ENCODE measurements at regions not wholly inside any gene's neighbourhood (a gene's known extent, or its start where the extent isn't known, plus 50 kb on each side); places are given as distances from the start of the nearest gene placed in this dataset.

GRCh38 chr9:116009420-116009819 is 144.2 kb upstream of the PAPPA start:
- DNase-seq, result no peak

DNA sequence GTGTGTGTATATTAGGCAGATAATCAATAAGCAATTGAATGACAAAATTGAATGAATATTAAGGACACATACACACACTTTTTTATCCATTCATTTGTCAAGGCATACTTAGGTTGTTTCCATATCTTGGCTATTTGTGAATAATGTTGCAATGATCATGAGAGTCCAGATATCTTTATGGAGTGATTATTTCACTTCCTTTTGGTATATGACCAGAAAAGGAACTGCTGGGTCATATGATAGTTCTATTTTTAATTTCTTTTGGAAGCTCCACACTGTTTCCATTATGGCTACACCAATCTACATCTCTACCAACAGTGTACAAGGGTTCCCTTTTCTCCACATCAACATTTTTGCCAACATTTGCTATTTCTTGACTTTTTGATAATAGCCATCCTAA is 137.7 kb upstream of the PAPPA start:
- DNase-seq, result no peak

- no peak for DNase-seq
These were observed 133.4 kb upstream of the PAPPA start for GRCh38 chr9:116020146-116020545.

DNA sequence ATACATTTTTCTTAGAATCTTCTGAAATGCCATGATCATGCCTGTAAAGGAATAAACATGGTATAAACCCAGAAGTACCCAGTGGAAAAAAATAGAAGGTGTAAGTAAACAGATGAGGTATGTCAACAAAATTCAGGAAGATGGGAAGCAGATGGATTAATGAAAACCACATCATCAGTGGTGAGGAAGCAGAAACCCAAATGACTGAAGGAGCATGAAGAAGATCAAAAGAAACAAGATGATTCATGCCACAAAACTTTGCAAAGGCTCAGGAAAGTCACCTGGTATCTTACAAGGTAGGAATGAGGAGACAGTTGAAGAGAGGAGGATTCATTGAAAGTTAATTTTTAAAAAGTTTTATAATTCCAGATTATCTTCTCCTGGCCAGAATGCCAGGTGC is 132.8 kb upstream of the PAPPA start:
- no peak for DNase-seq

DNA sequence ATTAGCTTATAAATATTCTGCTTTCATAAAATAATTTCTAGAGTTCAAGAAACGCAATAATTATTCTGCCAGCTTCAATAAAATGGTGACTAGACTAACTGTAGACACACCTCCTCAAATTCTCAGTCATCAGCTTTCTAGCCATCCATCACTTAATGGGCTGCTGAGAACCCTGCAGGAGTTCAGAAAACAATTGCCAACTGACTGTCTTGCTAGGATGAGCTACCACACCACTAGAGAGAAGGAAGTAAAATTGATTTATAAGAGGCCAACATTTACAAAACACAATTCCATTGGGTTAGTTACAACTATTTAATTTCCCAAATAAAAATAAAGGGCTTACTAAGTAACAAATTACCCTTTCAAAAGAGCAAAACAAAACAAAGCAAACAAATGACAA is 126.5 kb upstream of the PAPPA start:
- no peak for DNase-seq

DNA sequence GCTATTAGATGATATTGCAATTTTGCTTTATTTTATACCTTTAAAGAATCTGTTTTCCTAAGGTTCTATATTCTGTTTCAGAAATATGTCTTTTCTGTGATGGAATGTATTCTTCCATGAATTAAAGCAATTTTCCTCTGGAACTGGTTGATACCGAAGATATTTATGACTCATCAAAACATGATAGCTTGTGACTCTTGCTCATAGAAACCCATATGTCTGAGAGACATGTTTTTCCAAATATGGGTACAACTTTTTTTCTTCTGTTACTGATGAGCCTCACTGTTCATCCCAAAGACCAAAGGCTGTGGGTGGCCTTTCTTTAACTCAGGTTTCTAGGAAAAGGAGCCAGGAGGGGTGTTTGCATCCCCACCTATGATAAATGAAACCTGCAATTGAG is 126.1 kb upstream of the PAPPA start:
- no peak for DNase-seq

DNA sequence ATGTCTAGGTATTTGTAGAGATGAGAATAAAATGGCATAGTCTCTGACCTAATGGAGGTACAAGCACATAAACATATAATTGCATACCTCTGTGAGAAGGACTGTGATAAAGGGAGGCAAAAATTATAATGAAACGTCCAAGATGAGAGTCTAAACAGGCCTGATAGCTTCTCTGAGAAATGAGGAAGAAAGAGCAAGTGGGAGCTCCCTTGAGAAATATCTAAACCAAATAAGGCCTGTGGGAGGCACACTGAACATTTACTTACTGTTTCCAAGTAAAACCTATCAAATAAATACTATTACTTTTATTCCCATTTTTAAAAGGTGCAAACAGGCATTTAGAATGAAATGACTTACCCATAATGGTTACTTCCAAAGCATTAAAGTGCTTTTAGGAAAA is 125.6 kb upstream of the PAPPA start:
- no peak for DNase-seq

DNA sequence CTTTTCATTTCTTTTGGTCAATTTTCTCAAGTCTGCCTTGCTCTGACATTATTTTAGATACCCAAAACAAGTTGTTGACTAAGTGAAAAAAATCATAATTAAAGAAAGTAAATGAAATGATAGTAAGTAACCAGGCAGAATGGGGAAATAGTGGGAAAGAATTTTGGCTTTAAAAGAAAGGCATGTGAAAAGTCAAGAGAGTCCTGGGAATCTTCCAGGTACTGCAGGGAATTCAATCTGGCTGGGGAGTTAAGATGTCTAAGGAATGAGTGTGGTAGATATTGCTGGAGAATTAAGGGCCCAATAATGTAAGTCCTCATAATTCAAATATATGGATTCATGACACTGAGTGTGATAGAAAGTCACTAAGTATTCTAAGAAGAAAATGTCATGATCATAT is 123.1 kb upstream of the PAPPA start:
- no peak for DNase-seq

GRCh38 chr9:116032683-116033440 is 120.7 kb upstream of the PAPPA start:
- no peak for DNase-seq

GRCh38 chr9:116039312-116039711 is 114.3 kb upstream of the PAPPA start:
- DNase-seq, result no peak

DNA sequence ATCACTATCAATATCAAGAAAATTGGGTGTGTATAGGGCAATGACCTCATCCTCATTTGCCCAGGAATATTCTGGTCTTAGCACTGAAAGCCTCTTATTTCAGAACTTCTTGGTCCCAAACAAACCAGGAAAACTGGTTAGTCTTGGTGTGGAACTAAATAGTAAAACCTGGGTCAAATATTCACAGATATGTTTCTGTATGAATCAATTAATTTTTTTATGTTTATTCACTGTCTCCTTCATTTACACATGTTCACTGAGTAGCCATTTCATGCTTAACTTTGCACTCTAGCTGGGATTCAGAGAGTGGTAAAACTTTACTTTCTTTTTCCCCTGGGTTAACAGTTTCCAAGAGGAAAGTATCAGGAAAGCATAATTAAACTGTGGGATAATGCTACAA is 113.7 kb upstream of the PAPPA start:
- no peak for DNase-seq

GRCh38 chr9:116042321-116042720 is 111.3 kb upstream of the PAPPA start:
- DNase-seq, result no peak

DNA sequence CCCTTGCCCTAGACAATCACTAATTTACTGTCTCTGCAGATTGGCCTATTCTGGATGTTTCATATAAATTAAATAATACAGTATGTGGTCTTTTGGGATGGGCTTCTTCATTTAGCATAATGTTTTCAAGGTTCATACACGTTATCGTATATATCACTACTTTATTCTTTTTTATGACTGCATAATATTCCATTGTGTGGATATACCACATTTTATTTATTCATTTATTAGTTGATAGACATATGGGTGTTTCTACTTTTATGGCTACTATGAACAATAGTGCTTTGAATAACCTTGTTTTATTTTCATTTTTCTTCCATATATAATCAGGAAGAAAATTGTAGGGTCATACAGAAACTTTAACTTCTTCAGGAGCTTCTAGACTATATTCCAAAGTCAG is 108.5 kb upstream of the PAPPA start:
- DNase-seq, result no peak

- DNase-seq, result no peak
These were observed 105.5 kb upstream of the PAPPA start for GRCh38 chr9:116048081-116048480.

- no peak for DNase-seq
These were observed 104.1 kb upstream of the PAPPA start for GRCh38 chr9:116049456-116049855.

GRCh38 chr9:116051528-116051927 is 102.1 kb upstream of the PAPPA start:
- DNase-seq, result no peak

DNA sequence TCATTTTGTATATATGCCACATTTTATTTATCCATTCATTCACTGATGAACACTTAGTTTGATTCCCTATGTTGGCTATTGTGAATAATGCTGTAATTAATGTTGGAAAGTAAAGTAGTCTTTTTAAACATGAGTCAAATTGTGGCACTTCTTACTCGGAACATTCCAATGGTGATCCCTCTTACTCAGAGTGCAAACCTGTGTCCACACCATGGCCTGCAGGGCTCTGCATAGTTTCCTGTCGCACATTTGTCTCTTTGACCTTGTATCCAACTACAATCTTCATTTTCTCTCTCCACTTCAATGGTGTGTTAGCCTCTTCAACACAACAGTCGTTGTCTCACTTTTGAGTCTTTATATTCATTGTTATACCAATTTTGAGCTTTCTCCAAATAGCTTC is 98.1 kb upstream of the PAPPA start:
- DNase-seq, result no peak

- no peak for DNase-seq
These were observed 96.2 kb upstream of the PAPPA start for GRCh38 chr9:116057371-116057770.

DNA sequence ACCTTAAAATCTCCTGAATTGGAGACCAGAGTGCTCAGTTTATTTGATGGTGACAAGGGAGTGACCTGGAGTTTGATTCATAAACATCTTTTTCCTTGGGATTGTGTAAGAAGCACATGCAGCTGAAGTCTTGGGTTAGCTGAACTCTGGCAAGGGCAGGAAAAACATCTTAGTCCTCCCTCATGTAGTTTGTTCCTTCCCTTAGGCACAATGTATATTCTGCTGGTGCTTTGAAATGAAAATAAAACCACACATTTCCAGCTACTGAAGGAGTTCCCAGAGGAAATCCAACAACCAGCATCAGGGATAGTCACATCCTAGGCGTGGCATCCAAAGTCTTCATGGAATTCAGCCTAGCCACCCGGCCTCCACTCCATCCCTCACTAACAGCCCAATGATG is 95.2 kb upstream of the PAPPA start:
- DNase-seq, result no peak

DNA sequence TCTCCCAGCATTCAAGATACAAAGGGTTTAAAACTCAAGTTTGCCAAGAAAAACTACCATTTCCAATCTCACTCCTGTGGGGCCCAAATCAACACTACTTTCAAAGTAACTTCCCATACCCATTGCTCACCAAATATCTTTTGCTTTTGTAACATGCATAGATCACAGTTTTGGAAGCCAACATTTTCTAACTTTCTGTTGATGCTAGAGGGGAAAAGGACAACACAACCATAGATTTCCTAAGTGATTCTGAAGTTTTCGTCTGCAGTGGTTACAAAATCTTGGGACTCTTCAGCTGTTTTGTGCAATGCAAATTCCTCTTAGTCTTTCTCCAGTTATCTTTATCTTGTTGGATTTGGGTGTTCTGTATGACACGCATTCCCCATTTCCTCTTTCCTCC is 94.1 kb upstream of the PAPPA start:
- no peak for DNase-seq

GRCh38 chr9:116060631-116061030 is 93.0 kb upstream of the PAPPA start:
- DNase-seq, result no peak

GRCh38 chr9:116061546-116062205 is 91.9 kb upstream of the PAPPA start:
- DNase-seq, result no peak

DNA sequence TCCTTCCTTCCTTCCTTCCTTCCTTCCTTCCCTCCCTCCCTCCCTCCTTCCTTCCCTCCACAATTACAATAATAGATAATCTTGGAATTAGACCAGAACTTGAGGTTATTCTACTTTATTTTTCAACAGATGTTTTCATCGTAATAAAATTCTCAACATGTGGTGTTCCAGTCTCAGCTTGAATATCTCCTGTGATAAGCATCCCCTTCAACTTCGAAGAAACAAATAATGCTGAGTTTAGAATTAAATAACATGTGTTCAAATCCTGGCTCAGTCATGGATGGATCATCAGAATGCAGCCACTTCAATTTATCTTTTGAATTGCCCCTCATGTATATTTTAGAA is 91.4 kb upstream of the PAPPA start:
- no peak for DNase-seq

DNA sequence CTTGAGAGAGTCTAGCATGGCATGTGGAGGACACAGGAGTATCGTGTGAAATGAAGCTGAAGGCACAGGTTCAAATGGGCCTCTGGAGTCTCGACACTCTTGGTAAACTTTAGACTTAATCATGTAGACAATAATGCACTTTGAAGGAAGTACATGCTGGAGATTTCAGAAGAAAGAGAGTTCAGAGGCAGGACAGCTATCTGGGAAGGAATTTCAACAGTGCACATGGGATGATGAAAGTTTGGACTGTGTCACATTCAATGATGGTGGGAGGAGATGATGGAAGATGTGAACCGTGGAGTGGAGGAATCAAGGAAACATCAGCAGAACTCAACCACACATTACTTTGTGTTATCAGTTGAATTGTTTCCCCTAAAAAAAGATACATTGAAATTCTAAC is 88.6 kb upstream of the PAPPA start:
- DNase-seq, result no peak

DNA sequence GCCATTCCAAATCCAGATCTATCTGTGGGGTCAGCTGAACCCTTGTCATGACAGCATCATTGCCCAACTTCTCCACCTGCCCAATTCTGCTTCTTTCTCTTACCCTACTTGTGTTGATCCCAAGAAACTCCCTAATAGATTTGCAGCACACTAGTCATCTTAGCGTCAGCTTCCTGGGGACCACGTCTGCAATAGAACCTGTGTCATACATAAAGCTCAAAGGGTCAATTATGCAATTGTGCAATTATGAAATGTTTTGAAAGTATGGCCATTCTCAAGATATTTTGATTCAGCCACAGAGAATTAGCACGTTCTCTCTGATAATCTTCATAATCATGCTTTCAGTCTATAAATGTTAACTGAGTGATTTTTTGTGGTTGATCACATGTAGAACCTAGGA is 87.4 kb upstream of the PAPPA start:
- no peak for DNase-seq
